IMR-90 (cell line): ENCODE measurements at regions not wholly inside any gene's neighbourhood (a gene's known extent, or its start where the extent isn't known, plus 50 kb on each side); places are given as distances from the start of the nearest gene placed in this dataset.

ENCODE experiments used
- ATAC-seq: fragments of 200-7000 bp; cut with Tn5 transposase; 2 replicates; pipeline ENCODE4 v1.9.1; 2020; ENCODE audit warnings: low read depth, mild to moderate bottlenecking, moderate library complexity
- BruUV-seq: library from RNA; stranded (reverse); fragments of 400-500 nt; replicated peaks from 2 replicates; lab custom pipeline; 2021; lab: Mats Ljungman, UMichigan
- CTCF ChIA-PET: fragments of 300-600 bp; formaldehyde crosslinking; extraction: SDS; loops from one replicate; lab custom pipeline; 2021; ENCODE audit warnings: antibody characterized with exemption; lab: Yijun Ruan, JAX
- POLR2A ChIA-PET: fragments of 300-600 bp; sonication (Branson Sonifier 250); formaldehyde crosslinking; loops from one replicate; lab custom pipeline; 2022; ENCODE audit warnings: antibody characterized with exemption; ENCODE audit not compliant: unreplicated experiment; lab: Charles Lee
- DNase-seq: peaks from one replicate; pipeline ENCODE4 v3.0.0; 2013
- H2AFZ ChIP-seq: replicated peaks from 2 replicates; pipeline ENCODE3; 2013; ENCODE audit warnings: low read length, mild to moderate bottlenecking; ENCODE audit not compliant: poor library complexity
- H2AK5ac ChIP-seq: 2 replicates; pipeline ENCODE4 v1.6.1; 2013; ENCODE audit warnings: low read depth, low read length, inconsistent platforms
- H2AK9ac ChIP-seq: replicated peaks from 2 replicates; pipeline ENCODE3; 2013; ENCODE audit warnings: mild to moderate bottlenecking, low read depth, low read length, moderate library complexity; ENCODE audit not compliant: poor library complexity
- H2BK120ac ChIP-seq: 2 replicates; pipeline ENCODE4 v1.6.1; 2013; ENCODE audit warnings: low read depth, low read length, inconsistent platforms
- H2BK15ac ChIP-seq: 3 replicates; pipeline ENCODE4 v1.6.1; 2013; ENCODE audit warnings: low read depth, low read length, inconsistent platforms
- H2BK20ac ChIP-seq: 2 replicates; pipeline ENCODE4 v1.6.1; 2013; ENCODE audit warnings: low read depth, mild to moderate bottlenecking, inconsistent platforms, low read length, moderate library complexity
- H2BK5ac ChIP-seq: 2 replicates; pipeline ENCODE4 v1.6.1; 2013; ENCODE audit warnings: mild to moderate bottlenecking, low read depth, low read length, inconsistent platforms; ENCODE audit not compliant: poor library complexity, severe bottlenecking
- H3K14ac ChIP-seq: replicated peaks from 2 replicates; pipeline ENCODE4 v1.6.1; 2013; ENCODE audit warnings: low read depth, low read length, inconsistent platforms
- H3K18ac ChIP-seq: 2 replicates; pipeline ENCODE4 v1.6.1; 2013; ENCODE audit warnings: low read depth, low read length, control low read depth
- H3K23ac ChIP-seq: 2 replicates; pipeline ENCODE4 v1.6.1; 2013; ENCODE audit warnings: low read depth, low read length, inconsistent platforms
- H3K27ac ChIP-seq: 2 replicates; pipeline ENCODE4 v1.5.1; 2013; ENCODE audit warnings: mild to moderate bottlenecking, control low read depth, low read length; ENCODE audit not compliant: insufficient read depth
- H3K27me3 ChIP-seq: 2 replicates; pipeline ENCODE4 v1.6.1; 2013; ENCODE audit warnings: low read length; ENCODE audit not compliant: control insufficient read depth, insufficient read depth
- H3K36me3 ChIP-seq: 2 replicates; pipeline ENCODE4 v1.6.1; 2013; ENCODE audit warnings: low read length, mixed read lengths; ENCODE audit not compliant: control insufficient read depth, insufficient read depth
- H3K4ac ChIP-seq: 2 replicates; pipeline ENCODE4 v1.6.1; 2013; ENCODE audit warnings: low read depth, low read length, inconsistent platforms
- H3K4me1 ChIP-seq: 2 replicates; pipeline ENCODE4 v1.6.1; 2013; ENCODE audit warnings: low read length, mixed read lengths; ENCODE audit not compliant: control insufficient read depth, insufficient read depth
- H3K4me2 ChIP-seq: 2 replicates; pipeline ENCODE4 v1.6.1; 2013; ENCODE audit warnings: low read depth, mild to moderate bottlenecking, control low read depth, low read length, moderate library complexity
- H3K4me3 ChIP-seq: 2 replicates; pipeline ENCODE4 v1.5.1; 2013; ENCODE audit warnings: low read depth, mild to moderate bottlenecking, control low read depth, low read length, moderate library complexity; ENCODE audit not compliant: insufficient read depth
- H3K56ac ChIP-seq: 2 replicates; pipeline ENCODE4 v1.6.1; 2013; ENCODE audit warnings: low read length, inconsistent platforms; ENCODE audit not compliant: insufficient read depth; ENCODE audit errors: extremely low read depth
- H3K79me1 ChIP-seq, 2 experiments: 2 replicates each; pipeline ENCODE4 v1.6.1; 2013; ENCODE audit warnings: low read length in 2 of 2, inconsistent platforms in 1 of 2, low read depth in 1 of 2
- H3K9ac ChIP-seq: 2 replicates; pipeline ENCODE4 v1.6.1; 2013; ENCODE audit warnings: low read depth, low read length, control low read depth
- H3K9me1 ChIP-seq: 2 replicates; pipeline ENCODE4 v1.6.1; 2013; ENCODE audit warnings: low read length, inconsistent platforms; ENCODE audit not compliant: insufficient read depth
- H3K9me3 ChIP-seq: 2 replicates; pipeline ENCODE4 v1.6.1; 2013; ENCODE audit warnings: low read length; ENCODE audit not compliant: control insufficient read depth, insufficient read depth
- H4K20me1 ChIP-seq: 2 replicates; pipeline ENCODE4 v1.6.1; 2013; ENCODE audit warnings: low read length, inconsistent platforms; ENCODE audit not compliant: insufficient read depth
- H4K5ac ChIP-seq: 2 replicates; pipeline ENCODE4 v1.6.1; 2013; ENCODE audit warnings: mild to moderate bottlenecking, low read depth, low read length, control low read depth
- H4K8ac ChIP-seq, 2 experiments: 2 replicates each; pipeline ENCODE4 v1.6.1; 2013; ENCODE audit warnings: low read depth in 2 of 2, low read length in 2 of 2, control low read depth in 1 of 2, inconsistent platforms in 1 of 2
- H4K91ac ChIP-seq: 2 replicates; pipeline ENCODE4 v1.6.1; 2013; ENCODE audit warnings: low read depth, low read length, inconsistent platforms; ENCODE audit not compliant: insufficient read depth
- MAFK ChIP-seq: IDR thresholded peaks from 2 replicates; pipeline ENCODE4 v1.6.1; 2012; ENCODE audit warnings: low read depth, low read length, improper control_type of control experiment
- MAZ ChIP-seq: IDR thresholded peaks from 2 replicates; pipeline ENCODE4 v1.6.1; 2012; ENCODE audit warnings: low read depth, mild to moderate bottlenecking, low read length, improper control_type of control experiment, moderate library complexity, borderline replicate concordance
- WGBS, 2 experiments: methylation state at CpG; one replicate each; pipeline versions ENCODE4 v1.1.5 to v1.1.7; 2013; ENCODE audit warnings: missing lambda C conversion rate in 2 of 2; ENCODE audit not compliant: insufficient read length in 1 of 2; ENCODE audit errors: extremely low coverage in 2 of 2; 5-methylcytosine and 5-hydroxymethylcytosine counted together
- dilution Hi-C: fragments of 300-500 bp; cut with HindIII; formaldehyde crosslinking; loops from one replicate; pipeline ENCODE4 v1.14.3; 2018; ENCODE audit warnings: low sequenced_read_pairs; ENCODE audit not compliant: unreplicated experiment
- in situ Hi-C: fragments of 300-500 bp; cut with MboI; formaldehyde crosslinking; loops from 3 replicates; pipeline ENCODE4 v1.14.3; 2019; ENCODE audit warnings: low sequenced_read_pairs, inconsistent platforms, mixed read lengths
- intact Hi-C: fragments of 100-400 bp; cut with micrococcal nuclease; formaldehyde crosslinking; loops from 2 replicates; pipeline ENCODE4 v1.10.0; 2022
- TF ChIP-seq, protein P1 (sequence below): fragments of 150-350 bp; IDR thresholded peaks from 2 replicates; pipeline ENCODE4 v1.6.1; 2016; ENCODE audit warnings: low read depth, mild to moderate bottlenecking, low read length, moderate library complexity, borderline replicate concordance

DNA sequence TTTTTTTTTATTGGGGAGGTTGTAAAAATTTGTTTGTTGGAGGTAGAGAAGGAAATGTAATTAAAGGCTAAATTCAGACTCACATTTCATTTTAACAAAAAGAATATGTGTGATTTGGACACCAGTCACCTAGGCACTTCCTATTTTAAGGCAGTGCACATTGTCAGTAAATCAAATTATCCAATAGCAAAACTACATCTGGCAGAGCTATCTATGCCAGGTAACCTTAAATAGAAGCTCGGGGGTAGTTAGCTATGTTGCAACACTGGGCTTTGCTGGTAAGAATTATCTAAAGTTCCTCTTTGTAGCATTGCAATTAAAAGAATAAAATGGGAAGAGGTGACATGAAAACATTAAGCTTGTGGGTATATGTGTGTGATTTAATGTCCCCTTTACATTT is 1064.4 kb upstream of the ZEB2 start:
- dilution Hi-C loops (no loop called here), in situ Hi-C loops (no loop called here), intact Hi-C loops (no loop called here)
- no peak overlapping the region for H3K4me2 ChIP-seq
- no peak overlapping the region for H2BK20ac ChIP-seq
- no peak overlapping the region for H3K4me3 ChIP-seq
- TF ChIP-seq, protein P1, sequence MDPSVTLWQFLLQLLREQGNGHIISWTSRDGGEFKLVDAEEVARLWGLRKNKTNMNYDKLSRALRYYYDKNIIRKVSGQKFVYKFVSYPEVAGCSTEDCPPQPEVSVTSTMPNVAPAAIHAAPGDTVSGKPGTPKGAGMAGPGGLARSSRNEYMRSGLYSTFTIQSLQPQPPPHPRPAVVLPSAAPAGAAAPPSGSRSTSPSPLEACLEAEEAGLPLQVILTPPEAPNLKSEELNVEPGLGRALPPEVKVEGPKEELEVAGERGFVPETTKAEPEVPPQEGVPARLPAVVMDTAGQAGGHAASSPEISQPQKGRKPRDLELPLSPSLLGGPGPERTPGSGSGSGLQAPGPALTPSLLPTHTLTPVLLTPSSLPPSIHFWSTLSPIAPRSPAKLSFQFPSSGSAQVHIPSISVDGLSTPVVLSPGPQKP, result no peak
- TF ChIP-seq MAZ (no peak), MAFK (0 out of 2 replicates have a peak, but pooled peaks have one; percentile 23)
- H3K79me1 ChIP-seq, result no peaks in the 10 kb centered on the region
- H3K4ac ChIP-seq, result no peak overlapping the region
- BruUV-seq, result no TSS peak
- no peaks in the 10 kb centered on the region for H3K9me3 ChIP-seq
- no peak for ATAC-seq
- no peak overlapping the region for H3K18ac ChIP-seq
- H4K20me1 ChIP-seq, result no peaks in the 10 kb centered on the region
- CTCF ChIA-PET, result no interaction called here
- H3K14ac ChIP-seq, result no peak overlapping the region
- no peak for DNase-seq
- no peak overlapping the region for H2BK15ac ChIP-seq
- no CpG with 5 or more reads among the region's 1 CpG for WGBS, 2 experiments
- H3K4me1 ChIP-seq, result no peaks in the 10 kb centered on the region
- H2AK9ac ChIP-seq, result no peak overlapping the region
- no peak overlapping the region for H3K9ac ChIP-seq
- no peak overlapping the region for H4K91ac ChIP-seq
- no peaks in the 10 kb centered on the region for H3K27me3 ChIP-seq
- H2AFZ ChIP-seq, result no peak overlapping the region
- H2BK120ac ChIP-seq, result no peak overlapping the region
- POLR2A ChIA-PET, result no interaction called here
- no peak overlapping the region for H3K56ac ChIP-seq
- H4K8ac ChIP-seq, result no peak overlapping the region
- no peak overlapping the region for H2AK5ac ChIP-seq
- no peaks in the 10 kb centered on the region for H3K36me3 ChIP-seq
- H2BK5ac ChIP-seq, result no peak overlapping the region
- no peak overlapping the region for H3K27ac ChIP-seq
- no peak overlapping the region for H4K5ac ChIP-seq
- no peaks in the 10 kb centered on the region for H3K9me1 ChIP-seq
- no peak overlapping the region for H3K23ac ChIP-seq
